Left lung (tissue), 4 donors: ENCODE measurements at regions not wholly inside any gene's neighbourhood (a gene's known extent, or its start where the extent isn't known, plus 50 kb on each side); places are given as distances from the start of the nearest gene placed in this dataset.

Source experiments
- ATAC-seq: fragments of 200-7000 bp; cut with Tn5 transposase; one replicate; pipeline ENCODE4 v1.9.1; 2020; ENCODE audit warnings: moderate library complexity
- DNase-seq, 4 donors: peaks; one replicate each; pipeline ENCODE4 v3.0.0-alpha.2; 2013 to 2020
- H3K27ac ChIP-seq, 2 donors: fragments of 200-600 bp; sonication (generic) in 1 of 2; one replicate each; pipeline versions ENCODE4 v1.5.0 to v1.8.0; 2020 to 2021
- H3K27me3 ChIP-seq, 2 donors: fragments of 200-600 bp; sonication (generic) in 1 of 2; one replicate each; pipeline versions ENCODE4 v1.5.0 to v1.8.0; 2020 to 2021
- H3K36me3 ChIP-seq, 2 donors: fragments of 200-600 bp; sonication (generic) in 1 of 2; one replicate each; pipeline versions ENCODE4 v1.5.0 to v1.8.0; 2020 to 2021
- H3K4me1 ChIP-seq, 2 donors: fragments of 200-600 bp; one replicate each; pipeline ENCODE4 v1.8.0; 2021
- H3K4me3 ChIP-seq, 2 donors: fragments of 200-600 bp; sonication (generic) in 1 of 2; one replicate each; pipeline versions ENCODE4 v1.5.0 to v1.8.0; 2020 to 2021; ENCODE audit warnings: mild to moderate bottlenecking in 1 of 2
- H3K9me3 ChIP-seq, 2 donors: fragments of 200-600 bp; sonication (generic) in 1 of 2; one replicate each; pipeline versions ENCODE4 v1.5.0 to v1.8.0; 2020 to 2021
- CTCF ChIP-seq, 2 donors: fragments of 200-600 bp; sonication (generic) in 1 of 2; IDR thresholded peaks; one replicate each; pipeline versions ENCODE4 v1.5.0 to v1.8.0; 2021; ENCODE audit warnings: antibody characterized with exemption in 2 of 2
- intact Hi-C, 2 donors: fragments of 100-400 bp; cut with DNase I; formaldehyde crosslinking; loops; one replicate each; pipeline versions ENCODE4 v1.11.2 to v1.14.2; 2022
- donor health status: DM: no; HTN: yes; CAD: no.
- donor health status: DM: no; HTN: no; CAD: no.

DNA sequence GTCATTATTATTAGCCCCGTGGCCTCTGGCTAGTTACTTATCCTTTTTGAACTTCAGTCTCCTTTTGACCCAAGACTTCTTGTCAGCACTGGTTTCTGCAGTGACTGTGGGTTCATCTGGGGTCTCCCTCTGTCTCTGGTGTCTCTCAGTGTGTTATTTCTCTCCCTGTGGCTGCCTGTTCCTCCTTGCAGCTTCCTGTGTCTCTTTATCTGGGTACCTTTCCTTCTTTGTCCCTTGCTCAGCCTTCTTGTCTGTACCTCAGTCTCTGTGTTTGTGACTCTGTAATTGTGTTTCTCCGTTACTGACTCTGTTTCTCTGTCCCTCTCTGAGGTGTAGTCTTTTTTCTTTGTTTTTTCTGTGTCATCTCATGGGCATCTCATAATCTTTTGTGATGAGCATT is 102.6 kb upstream of the CDH11 start:
- no peak overlapping the region for H3K4me3 ChIP-seq
- intact Hi-C loops: no loop called here
- H3K27me3 ChIP-seq: no peaks in the 10 kb centered on the region
- no peaks in the 10 kb centered on the region for H3K9me3 ChIP-seq
- DNase-seq: no peak
- no peak overlapping the region for H3K27ac ChIP-seq
- no peaks in the 10 kb centered on the region for H3K4me1 ChIP-seq
- no peaks in the 10 kb centered on the region for H3K36me3 ChIP-seq
- no peak for TF ChIP-seq CTCF (IDR thresholded peaks at IDR 0.05)
- no peak for ATAC-seq

DNA sequence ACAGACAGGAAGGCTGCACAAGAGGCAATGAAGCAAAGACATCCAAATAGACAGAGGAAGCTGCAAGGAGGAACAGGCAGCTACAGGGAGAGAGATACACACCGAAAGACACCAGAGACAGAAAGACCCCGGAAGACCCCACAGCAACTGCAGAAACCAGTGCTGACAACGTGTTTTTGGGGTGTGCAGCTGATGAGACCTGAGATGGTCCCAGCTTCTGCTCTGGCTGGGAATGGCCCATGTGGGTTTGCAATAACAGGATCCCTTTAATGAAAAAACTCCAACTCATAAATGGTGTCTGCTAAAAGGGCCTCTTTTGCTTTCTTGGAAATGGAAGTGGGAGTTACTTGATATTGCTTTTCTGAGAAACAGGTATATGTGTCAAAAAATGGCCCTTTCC is 101.5 kb upstream of the CDH11 start:
- no peak overlapping the region for H3K4me3 ChIP-seq
- DNase-seq (no peak), ATAC-seq (no peak)
- no peaks in the 10 kb centered on the region for H3K27me3 ChIP-seq
- H3K27ac ChIP-seq: no peak overlapping the region
- H3K36me3 ChIP-seq: no peaks in the 10 kb centered on the region
- H3K4me1 ChIP-seq: no peaks in the 10 kb centered on the region
- no peak for TF ChIP-seq CTCF (IDR thresholded peaks at IDR 0.05)
- intact Hi-C loops: no loop called here
- no peaks in the 10 kb centered on the region for H3K9me3 ChIP-seq

DNA sequence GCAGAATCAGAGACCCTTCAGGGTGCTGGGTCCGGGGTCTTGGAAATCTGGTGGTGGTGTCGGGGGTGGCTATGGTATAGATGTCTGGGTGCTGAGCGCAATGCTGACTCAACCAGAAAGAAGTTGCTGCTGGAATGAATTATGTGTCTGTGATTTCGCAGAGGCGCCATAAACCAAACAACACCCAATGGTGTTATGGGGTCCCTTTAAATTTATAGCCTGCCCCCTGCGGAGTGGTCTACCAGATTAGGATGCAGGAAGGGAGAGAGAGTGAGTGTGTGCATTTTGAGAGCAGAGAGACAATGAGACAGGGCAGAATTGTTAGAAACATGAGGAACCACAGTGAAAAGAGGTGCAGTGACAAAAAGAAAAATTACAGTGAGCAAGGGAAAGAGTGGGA is 100.7 kb upstream of the CDH11 start:
- no peak for ATAC-seq
- H3K9me3 ChIP-seq: no peaks in the 10 kb centered on the region
- no peaks in the 10 kb centered on the region for H3K27me3 ChIP-seq
- TF ChIP-seq CTCF (IDR thresholded peaks at IDR 0.05): no peak
- H3K4me3 ChIP-seq: no peak overlapping the region
- no peaks in the 10 kb centered on the region for H3K4me1 ChIP-seq
- DNase-seq: no peak
- no peaks in the 10 kb centered on the region for H3K36me3 ChIP-seq
- H3K27ac ChIP-seq: no peak overlapping the region
- intact Hi-C loops: no loop called here

DNA sequence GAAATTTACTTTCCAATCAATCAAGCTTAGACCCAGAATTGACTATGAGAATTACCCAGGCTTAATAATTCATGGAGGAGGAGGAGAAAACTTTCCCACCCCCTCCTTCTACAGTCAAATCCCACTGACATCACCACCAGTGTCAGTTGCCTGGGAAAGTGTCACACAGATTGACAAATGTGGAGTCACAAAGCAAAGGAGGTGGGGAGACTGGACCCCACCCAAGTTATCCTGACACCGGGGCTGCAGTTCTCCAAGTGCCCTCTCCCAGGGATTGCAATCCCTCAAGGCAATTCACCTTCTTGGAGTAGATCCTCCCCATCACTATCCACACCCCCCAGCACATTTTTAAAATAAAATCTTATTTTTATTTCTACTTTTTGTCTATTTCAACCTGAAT is 100.2 kb upstream of the CDH11 start:
- Histone ChIP-seq H3K27me3 (no peaks in the 10 kb centered on the region), H3K4me1 (no peaks in the 10 kb centered on the region), H3K9me3 (no peaks in the 10 kb centered on the region), H3K36me3 (no peaks in the 10 kb centered on the region), H3K4me3 (no peak overlapping the region), H3K27ac (no peak overlapping the region)
- ATAC-seq (no peak), DNase-seq (no peak)
- intact Hi-C loops: no loop called here
- no peak for TF ChIP-seq CTCF (IDR thresholded peaks at IDR 0.05)

- Histone ChIP-seq H3K9me3 (no peaks in the 10 kb centered on the region), H3K36me3 (no peaks in the 10 kb centered on the region), H3K4me3 (no peak overlapping the region), H3K4me1 (no peaks in the 10 kb centered on the region), H3K27me3 (no peaks in the 10 kb centered on the region), H3K27ac (no peak overlapping the region)
- DNase-seq: no peak
- TF ChIP-seq CTCF (IDR thresholded peaks at IDR 0.05): no peak
- ATAC-seq: no peak
- intact Hi-C loops: no loop called here
These were observed 97.9 kb upstream of the CDH11 start for GRCh38 chr16:65219786-65220185.
